Subcutaneous abdominal adipose tissue (tissue), 5 donors: ENCODE measurements at regions not wholly inside any gene's neighbourhood (a gene's known extent, or its start where the extent isn't known, plus 50 kb on each side); places are given as distances from the start of the nearest gene placed in this dataset.
"Not testable (repeated sequence)": the region's sequence is repeated elsewhere in the genome, so short reads cannot be mapped to it uniquely, and the experiment has no call there.

ENCODE experiments used
- H3K27ac ChIP-seq: one replicate; pipeline ENCODE4 v1.7.0; 2013; ENCODE audit warnings: low read depth, mild to moderate bottlenecking, inconsistent platforms, low read length, moderate library complexity
- H3K27me3 ChIP-seq, 5 donors: one replicate each; pipeline ENCODE4 v1.7.0; 2013; ENCODE audit warnings: low read length in 5 of 5, inconsistent platforms in 1 of 5; ENCODE audit not compliant: control insufficient read depth in 5 of 5, insufficient read depth in 4 of 5
- H3K36me3 ChIP-seq, 5 donors: one replicate each; pipeline ENCODE4 v1.7.0; 2013; ENCODE audit warnings: low read length in 5 of 5; ENCODE audit not compliant: control insufficient read depth in 5 of 5, insufficient read depth in 5 of 5
- H3K4me1 ChIP-seq, 5 donors: one replicate each; pipeline ENCODE4 v1.7.0; 2013; ENCODE audit warnings: low read length in 5 of 5, mild to moderate bottlenecking in 3 of 5, moderate library complexity in 1 of 5; ENCODE audit not compliant: control insufficient read depth in 5 of 5, insufficient read depth in 5 of 5
- H3K4me3 ChIP-seq, 5 donors: one replicate each; pipeline ENCODE4 v1.7.0; 2013; ENCODE audit warnings: low read length in 5 of 5, low read depth in 1 of 5
- H3K9ac ChIP-seq, 5 donors: one replicate each; pipeline ENCODE4 v1.7.0; 2013; ENCODE audit warnings: low read length in 5 of 5, mild to moderate bottlenecking in 4 of 5, moderate library complexity in 3 of 5
- H3K9me3 ChIP-seq, 5 donors: one replicate each; pipeline ENCODE4 v1.7.0; 2013; ENCODE audit warnings: low read length in 5 of 5; ENCODE audit not compliant: control insufficient read depth in 5 of 5
- donor health status: healthy.
- donor health status: healthy.
- donor health status: healthy.
- donor health status: healthy.
- donor health status: healthy.

DNA sequence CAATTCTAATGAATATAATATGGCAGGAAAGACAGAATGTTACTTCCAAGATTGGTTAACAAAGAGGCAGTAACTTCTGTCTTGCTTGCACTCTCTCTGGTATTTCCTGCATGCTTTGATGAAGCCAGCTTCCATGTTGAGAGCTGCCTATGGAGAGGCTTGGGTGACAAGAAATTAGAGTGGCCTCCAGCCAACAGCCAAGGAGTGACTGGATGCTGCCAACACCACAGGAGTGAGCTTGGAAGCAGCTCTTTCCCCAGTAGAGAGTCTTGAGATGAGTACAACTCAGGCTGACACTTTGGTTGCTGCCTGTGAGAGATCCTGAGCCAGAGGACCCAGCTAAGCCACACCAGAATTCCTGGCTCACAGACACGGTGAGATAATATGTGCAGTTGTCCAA is 183.1 kb downstream of the RMST start:
- H3K36me3 ChIP-seq = no peaks in the 10 kb centered on the region
- no peaks in the 10 kb centered on the region for H3K27me3 ChIP-seq
- H3K9me3 ChIP-seq = no peaks in the 10 kb centered on the region
- no peak overlapping the region for H3K4me3 ChIP-seq
- no peaks in the 10 kb centered on the region for H3K4me1 ChIP-seq
- H3K27ac ChIP-seq = no peak overlapping the region
- H3K9ac ChIP-seq = no peak overlapping the region

DNA sequence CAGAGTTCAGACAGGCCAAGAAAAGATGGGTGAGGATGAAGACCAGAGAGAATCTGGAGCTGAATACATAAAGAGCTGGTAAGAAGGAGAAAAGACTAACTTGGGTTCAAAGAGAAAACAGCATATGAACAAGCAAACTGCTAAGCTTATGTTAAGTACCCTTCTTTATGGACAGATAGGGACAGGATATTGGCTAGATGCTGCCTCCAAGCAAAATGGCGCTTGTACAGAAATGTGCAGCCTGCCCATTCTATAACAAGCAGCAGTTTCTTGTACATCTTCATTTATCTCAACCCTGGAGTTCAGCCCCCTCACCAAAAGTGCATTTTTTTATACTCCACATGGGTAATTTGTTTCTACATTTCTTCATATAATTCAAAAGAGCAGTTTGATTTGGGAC is 184.5 kb downstream of the RMST start:
- Histone ChIP-seq H3K27me3 (no peaks in the 10 kb centered on the region), H3K9me3 (no peaks in the 10 kb centered on the region), H3K36me3 (no peaks in the 10 kb centered on the region), H3K4me1 (no peaks in the 10 kb centered on the region), H3K9ac (no peak overlapping the region), H3K27ac (no peak overlapping the region), H3K4me3 (no peak overlapping the region)

GRCh38 chr12:97650242-97650641 is 187.6 kb downstream of the RMST start:
- no peaks in the 10 kb centered on the region for H3K4me1 ChIP-seq
- H3K27ac ChIP-seq = no peak overlapping the region
- no peaks in the 10 kb centered on the region for H3K9me3 ChIP-seq
- no peaks in the 10 kb centered on the region for H3K27me3 ChIP-seq
- no peak overlapping the region for H3K9ac ChIP-seq
- no peaks in the 10 kb centered on the region for H3K36me3 ChIP-seq
- H3K4me3 ChIP-seq = no peak overlapping the region

- not testable (repeated sequence) for H3K9ac ChIP-seq, H3K27ac ChIP-seq, H3K36me3 ChIP-seq, H3K4me3 ChIP-seq, H3K9me3 ChIP-seq, H3K27me3 ChIP-seq, H3K4me1 ChIP-seq
Measured at GRCh38 chr12:97656548-97656947, 193.9 kb downstream of the RMST start.

DNA sequence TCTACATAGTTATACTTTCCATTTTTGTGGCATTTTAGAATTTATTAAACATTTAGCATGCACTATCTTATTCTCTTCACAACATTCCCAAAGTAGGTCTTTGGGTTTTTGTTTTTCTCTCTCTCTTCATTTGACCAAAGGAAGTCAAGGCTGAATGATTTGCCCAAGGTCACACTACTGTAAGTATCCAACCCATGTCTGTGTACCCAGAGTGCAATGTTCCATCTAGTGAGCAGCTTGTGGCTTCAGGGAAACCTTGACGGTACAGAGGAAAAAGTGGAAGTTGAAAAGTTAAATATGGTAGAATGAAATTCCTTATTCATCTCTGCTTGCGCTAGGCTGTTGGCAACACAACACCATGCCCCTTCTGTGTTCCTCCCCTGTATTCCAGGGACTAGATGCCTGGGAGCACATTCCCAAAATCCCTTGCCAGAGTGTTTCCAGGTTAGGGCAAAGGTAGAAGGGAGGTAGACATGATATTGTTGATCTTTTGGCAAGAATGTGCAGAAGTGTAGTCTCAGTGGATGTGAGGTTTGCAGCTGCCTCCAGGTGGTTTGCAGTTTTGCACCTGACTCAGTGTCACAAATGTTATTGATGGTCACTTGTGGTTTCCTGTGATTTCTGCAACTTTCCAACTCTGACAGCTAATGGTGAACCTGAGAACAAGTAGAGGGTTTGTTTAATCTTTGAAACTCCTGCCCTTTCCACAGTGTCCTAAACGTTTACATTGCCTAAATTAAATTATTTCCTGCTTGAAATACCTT is 196.7 kb downstream of the RMST start:
- H3K4me3 ChIP-seq = no peak overlapping the region
- no peaks in the 10 kb centered on the region for H3K27me3 ChIP-seq
- peaks cover 0 to 3% (median 0%) of the 10 kb centered on the region in 5 donors for H3K9me3 ChIP-seq

GRCh38 chr12:97666263-97666662 is 203.7 kb downstream of the RMST start:
- Histone ChIP-seq H3K4me1 (no peaks in the 10 kb centered on the region), H3K27me3 (no peaks in the 10 kb centered on the region), H3K9ac (no peak overlapping the region), H3K36me3 (no peaks in the 10 kb centered on the region), H3K27ac (no peak overlapping the region), H3K4me3 (no peak overlapping the region), H3K9me3 (no peaks in the 10 kb centered on the region)

More for the DNA sequence above, 196.7 kb downstream of the RMST start:
- H3K9ac ChIP-seq = no peak overlapping the region
- H3K27ac ChIP-seq = no peak overlapping the region
- no peaks in the 10 kb centered on the region for H3K36me3 ChIP-seq
- H3K4me1 ChIP-seq = no peaks in the 10 kb centered on the region

DNA sequence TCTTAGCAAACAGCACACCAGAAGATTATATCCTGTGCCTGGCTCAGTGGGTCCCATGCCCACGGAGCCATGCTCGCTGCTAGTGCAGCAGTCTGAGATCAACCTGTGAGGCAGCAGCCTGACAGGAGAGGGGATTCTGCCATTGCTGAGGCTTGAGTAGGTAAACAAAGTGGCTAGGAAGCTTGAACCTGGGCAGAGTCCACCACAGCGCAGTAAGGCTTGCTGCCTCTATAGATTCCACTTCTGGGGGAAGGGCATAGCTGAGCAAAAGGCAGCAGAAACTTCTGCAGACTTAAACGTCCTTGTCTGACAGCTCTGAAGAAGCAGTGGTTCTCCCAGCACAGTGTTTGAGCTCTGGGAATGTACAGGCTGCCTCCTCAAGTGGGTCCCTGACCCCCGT is 210.3 kb downstream of the RMST start:
- no peaks in the 10 kb centered on the region for H3K36me3 ChIP-seq
- no peaks in the 10 kb centered on the region for H3K4me1 ChIP-seq
- H3K4me3 ChIP-seq = no peak overlapping the region
- H3K27ac ChIP-seq = no peak overlapping the region
- H3K9ac ChIP-seq = no peak overlapping the region
- no peaks in the 10 kb centered on the region for H3K27me3 ChIP-seq
- H3K9me3 ChIP-seq = peaks cover 0 to 3% (median 0%) of the 10 kb centered on the region in 5 donors

DNA sequence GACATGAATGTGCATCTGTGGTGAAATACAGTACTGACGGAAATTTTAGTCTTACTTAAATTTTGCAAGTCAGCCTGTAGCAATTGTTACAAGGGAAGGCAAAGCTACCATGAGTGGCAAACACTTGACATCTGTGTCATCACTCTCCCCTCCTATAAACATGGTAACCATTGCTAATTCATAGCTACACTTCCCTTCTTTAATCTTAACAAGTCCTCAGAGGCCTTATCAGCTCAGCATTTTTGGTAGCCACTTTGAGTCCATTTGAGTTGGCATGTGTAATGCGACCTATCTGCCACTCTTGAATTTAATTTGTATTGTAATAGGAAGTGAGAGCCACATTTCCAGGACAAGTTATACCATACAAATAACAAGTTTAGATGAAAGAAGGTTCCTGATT is 218.1 kb downstream of the RMST start:
- Histone ChIP-seq H3K9me3 (no peaks in the 10 kb centered on the region), H3K4me1 (no peaks in the 10 kb centered on the region), H3K36me3 (no peaks in the 10 kb centered on the region)

DNA sequence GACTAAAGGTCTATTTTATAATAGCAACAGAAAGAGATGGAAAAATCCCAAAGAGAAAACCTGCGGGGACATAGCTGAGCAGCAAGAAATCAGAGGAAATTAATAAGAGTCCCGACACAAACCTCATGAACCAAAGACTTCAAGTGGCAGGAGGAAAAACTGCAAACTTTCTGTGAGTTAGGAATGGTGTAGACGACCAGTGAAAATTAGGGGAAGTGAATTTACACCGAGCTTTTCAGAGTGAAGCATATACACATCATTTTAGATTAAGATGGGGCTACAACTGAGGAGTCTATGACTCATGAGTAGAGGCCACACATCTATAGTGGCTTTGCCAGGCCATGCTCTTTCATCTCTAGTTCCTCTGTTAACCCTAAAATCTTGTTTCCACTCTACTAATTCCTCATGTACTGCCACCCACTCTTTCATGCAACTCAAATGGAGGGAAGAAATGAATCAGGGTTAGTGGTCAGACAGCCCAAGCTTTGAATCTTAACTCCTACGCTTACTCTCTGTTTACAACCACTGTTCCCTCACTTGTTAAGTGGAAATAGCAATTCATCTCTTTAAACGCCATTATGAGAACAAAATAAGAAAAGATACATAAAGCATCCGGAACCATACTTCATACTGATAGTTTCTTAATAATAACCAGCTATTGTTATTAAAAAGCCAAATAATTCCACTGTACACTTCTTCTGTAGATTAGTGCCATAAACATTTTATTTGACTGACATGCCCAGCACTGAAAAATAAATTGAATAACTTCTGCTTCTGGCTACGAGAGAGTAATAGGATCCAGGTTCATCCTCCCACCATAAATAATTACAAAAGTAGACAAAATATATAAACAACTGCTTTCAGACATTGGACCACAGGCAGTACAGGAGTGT is 219.3 kb downstream of the RMST start:
- Histone ChIP-seq H3K9ac (no peak overlapping the region), H3K36me3 (no peaks in the 10 kb centered on the region), H3K27ac (no peak overlapping the region), H3K27me3 (no peaks in the 10 kb centered on the region), H3K4me1 (no peaks in the 10 kb centered on the region), H3K9me3 (no peaks in the 10 kb centered on the region), H3K4me3 (no peak overlapping the region)

More for the DNA sequence above, 218.1 kb downstream of the RMST start:
- Histone ChIP-seq H3K27me3 (no peaks in the 10 kb centered on the region), H3K27ac (no peak overlapping the region), H3K9ac (no peak overlapping the region), H3K4me3 (no peak overlapping the region)

GRCh38 chr12:97685360-97685759 is 222.8 kb downstream of the RMST start:
- no peak overlapping the region for H3K9ac ChIP-seq
- H3K4me1 ChIP-seq = no peaks in the 10 kb centered on the region
- no peak overlapping the region for H3K4me3 ChIP-seq
- H3K27me3 ChIP-seq = no peaks in the 10 kb centered on the region
- H3K36me3 ChIP-seq = no peaks in the 10 kb centered on the region
- peaks cover 0 to 2% (median 0%) of the 10 kb centered on the region in 5 donors for H3K9me3 ChIP-seq
- no peak overlapping the region for H3K27ac ChIP-seq
